ENCODE measurements at regions not wholly inside any gene's neighbourhood (a gene's known extent, or its start where the extent isn't known, plus 50 kb on each side); places are given as distances from the start of the nearest gene placed in this dataset.

DNA sequence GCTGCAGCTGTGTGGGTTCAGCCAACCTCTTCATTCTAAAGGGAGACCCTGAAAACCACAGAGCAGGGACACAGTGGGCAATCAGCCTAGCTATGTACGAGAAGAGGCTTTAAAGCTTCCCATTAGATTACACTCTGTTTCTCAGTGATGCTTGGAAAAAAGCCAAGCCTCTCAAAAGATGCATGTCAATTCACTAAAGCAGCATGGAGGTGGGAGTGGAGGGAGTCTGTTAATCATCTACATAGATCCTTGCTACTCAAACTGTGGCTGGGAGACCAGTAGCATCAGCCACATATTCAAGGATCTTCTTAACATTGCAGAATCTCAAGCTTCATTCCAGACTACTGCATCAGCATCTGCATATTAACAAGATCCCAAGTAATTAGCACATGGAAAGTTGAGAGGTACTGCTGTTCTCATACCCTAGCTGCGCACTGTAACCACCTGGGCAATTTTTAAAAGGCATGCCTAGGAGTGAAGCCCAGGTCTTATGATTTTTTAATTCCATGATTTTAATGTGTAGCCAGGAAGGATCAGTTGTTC lies 305.9 kb downstream of the PMP22 start:
- peak in 1 of 4 donors; percentile 15 for DNase-seq (ENCODE audit: low read depth in 4 of 4, low spot score in 2 of 4)

DNA sequence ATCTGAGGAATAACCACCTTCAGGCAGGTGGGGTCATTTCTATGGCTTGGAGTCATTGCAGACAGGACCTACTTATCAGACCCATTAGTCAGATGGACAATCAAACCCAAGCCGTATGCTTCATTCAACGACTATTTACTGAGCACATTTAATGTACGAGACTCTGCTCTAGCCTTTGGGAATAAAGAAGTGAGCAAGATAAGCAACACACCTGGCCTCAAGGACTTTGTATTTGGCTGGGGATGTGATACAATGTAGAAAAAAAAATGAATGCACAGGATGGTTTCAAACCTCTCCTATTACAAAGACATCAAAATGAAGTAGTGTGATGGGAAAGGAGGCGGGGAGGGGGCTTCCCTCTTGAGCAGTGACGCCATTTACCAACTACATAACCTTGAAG lies 311.7 kb downstream of the PMP22 start:
- no peak for DNase-seq (ENCODE audit: low read depth in 4 of 4, low spot score in 2 of 4)

DNA sequence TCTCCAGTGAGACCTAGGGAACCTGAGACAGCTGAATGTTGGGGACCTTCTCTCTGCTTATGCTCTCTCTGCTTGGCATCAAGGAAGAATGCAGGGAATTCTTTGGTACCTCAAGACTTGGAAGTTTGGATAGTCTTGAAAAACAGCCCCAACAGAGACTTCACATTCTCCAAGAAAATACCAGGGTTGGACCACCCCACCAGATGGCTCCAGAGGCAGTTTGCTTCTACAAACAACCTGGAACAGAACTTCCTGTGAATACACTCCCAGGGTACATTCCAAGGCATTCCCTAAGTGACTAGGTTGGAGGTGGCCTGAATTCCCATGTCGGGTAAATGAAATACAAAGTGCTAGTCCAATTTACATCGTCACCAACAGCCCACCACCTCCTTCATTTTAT lies 314.4 kb downstream of the PMP22 start:
- DNase-seq (ENCODE audit: low read depth in 4 of 4, low spot score in 2 of 4): no peak

DNA sequence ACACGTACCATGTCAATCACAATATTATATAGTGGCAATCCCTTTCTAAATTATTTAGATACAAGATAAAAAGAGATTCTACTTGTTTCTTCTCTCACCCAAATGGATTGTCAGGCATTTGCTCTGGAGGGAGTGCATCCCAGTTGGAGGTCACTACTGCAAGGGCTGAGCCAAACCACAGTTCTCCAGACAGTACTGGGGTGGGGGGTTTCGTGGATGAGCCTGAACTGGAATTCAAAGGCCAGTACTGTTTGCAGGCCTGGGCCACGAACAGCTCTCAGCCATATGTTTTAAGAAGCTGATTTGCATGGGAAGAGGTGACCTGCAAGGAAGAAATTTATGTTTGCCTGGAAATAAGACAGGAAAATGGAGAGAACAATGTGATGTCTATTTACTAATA lies 314.9 kb downstream of the PMP22 start:
- DNase-seq (ENCODE audit: low read depth in 4 of 4, low spot score in 2 of 4): no peak

- DNase-seq (ENCODE audit: low read depth in 4 of 4, low spot score in 2 of 4): no peak
Observed at GRCh38 chr17:14947671-14948070, 317.5 kb downstream of the PMP22 start.

DNA sequence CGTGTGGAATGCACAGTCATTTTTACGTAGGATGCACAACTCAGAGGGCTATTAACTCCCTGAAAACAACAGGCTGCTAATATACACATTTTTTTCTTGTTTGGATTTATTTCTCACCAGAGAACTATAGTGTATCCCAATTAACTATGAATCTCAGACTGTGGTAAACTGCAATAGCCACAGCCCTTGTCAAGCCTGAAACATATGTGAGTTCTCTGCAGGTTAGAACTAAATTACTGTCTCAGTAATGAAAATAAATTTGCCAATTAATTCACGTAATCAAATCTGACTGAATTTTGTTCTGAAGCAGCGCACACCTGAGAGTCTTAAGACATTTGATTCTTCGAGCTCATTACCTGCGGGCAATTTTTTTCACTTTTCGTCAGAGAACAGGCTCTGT lies 318.6 kb downstream of the PMP22 start:
- DNase-seq (ENCODE audit: low read depth in 4 of 4, low spot score in 2 of 4): no peak

GRCh38 chr17:14942526-14943190 lies 322.5 kb downstream of the PMP22 start:
- DNase-seq (ENCODE audit: low read depth in 4 of 4, low spot score in 2 of 4): no peak

GRCh38 chr17:14940938-14941265 lies 324.2 kb downstream of the PMP22 start:
- no peak for DNase-seq (ENCODE audit: low read depth in 4 of 4, low spot score in 2 of 4)

DNA sequence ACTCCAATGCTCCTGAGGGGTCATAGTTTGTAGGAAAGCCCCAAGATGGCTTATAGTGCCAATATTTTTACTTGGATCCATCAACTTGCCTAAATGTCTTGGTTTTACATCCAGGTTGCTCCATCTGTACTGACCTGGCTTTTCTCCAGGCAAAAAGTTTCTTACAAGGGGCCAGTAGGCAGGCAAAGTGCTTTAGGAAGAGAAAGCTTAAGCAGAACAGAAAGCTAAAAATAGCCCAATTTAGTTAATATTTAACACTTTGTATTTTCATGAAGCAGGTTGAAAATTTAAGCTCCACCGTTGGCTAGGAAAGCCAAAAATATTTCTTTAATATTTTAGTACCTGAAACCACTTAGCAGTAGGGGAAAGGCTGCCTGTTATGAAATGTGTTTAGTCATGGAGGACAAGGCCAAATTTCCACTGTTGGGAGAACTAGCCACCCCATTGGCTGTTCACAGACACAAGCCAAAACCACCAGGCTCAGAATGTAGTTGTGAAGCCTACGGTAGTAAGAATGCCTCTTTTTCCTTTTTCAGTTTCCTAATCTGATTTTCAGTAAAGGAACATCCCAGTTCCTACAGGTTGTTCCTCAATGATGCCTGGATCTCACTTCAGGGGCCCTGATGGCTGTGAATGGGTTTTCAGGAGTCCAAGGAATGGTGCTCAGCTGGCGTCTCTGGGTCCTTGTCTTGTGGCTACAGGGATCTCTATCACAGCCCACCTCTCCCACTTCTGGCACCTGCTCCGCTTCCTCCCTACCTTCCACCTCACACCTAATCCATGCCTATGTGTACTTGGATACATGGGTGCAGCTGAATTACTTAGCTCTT lies 324.8 kb downstream of the PMP22 start:
- no peak for DNase-seq (ENCODE audit: low read depth in 4 of 4, low spot score in 2 of 4)

GRCh38 chr17:14935845-14936485 lies 329.2 kb downstream of the PMP22 start:
- DNase-seq (ENCODE audit: low read depth in 4 of 4, low spot score in 2 of 4): no peak

GRCh38 chr17:14935139-14935841 lies 329.8 kb downstream of the PMP22 start:
- DNase-seq (ENCODE audit: low read depth in 4 of 4, low spot score in 2 of 4): no peak

DNA sequence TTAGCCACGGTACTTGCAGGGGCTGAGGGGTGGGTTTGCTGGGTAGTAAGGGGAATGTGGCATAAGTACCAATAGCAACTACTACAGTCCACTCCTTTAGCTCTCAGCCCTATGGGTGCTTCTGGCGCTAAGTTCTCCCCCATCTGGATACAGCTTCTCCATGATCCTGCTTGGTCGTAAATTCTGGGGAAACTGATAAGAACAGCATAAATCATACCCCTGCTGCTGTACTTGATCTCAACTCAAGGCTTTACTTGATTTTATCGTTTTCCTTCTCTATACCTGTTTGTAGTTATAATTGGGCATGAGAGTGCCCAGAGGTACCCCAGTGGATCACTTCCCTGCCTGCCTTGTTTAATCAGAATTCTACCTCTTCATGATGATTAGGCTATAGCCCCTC lies 331.4 kb downstream of the PMP22 start:
- no peak for DNase-seq (ENCODE audit: low read depth in 4 of 4, low spot score in 2 of 4)

- peak in 3 of 4 donors; percentile 26 to 65 (median 59) for DNase-seq (ENCODE audit: low read depth in 4 of 4, low spot score in 2 of 4)
Observed at GRCh38 chr17:14926526-14927122, 338.5 kb downstream of the PMP22 start.

DNA sequence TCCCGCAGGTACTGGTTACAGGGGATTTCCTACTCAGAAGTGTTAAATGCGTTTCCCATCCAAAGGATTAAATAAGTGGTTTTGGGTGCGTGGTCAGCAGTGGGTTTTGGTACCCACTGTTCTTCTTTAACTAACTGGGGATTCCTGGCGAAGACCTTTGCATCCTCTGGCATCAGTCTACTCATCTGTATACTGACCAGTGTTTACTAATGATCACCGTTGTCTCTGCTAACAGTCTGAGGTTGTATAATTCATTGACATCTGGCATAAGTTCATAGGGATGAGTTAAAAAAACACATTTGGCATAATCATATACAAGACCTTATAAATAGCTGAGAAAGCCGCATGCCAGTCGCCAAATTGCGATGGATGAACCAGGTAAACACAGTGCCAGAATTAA lies 339.1 kb downstream of the PMP22 start:
- DNase-seq (ENCODE audit: low read depth in 4 of 4, low spot score in 2 of 4): no peak

DNA sequence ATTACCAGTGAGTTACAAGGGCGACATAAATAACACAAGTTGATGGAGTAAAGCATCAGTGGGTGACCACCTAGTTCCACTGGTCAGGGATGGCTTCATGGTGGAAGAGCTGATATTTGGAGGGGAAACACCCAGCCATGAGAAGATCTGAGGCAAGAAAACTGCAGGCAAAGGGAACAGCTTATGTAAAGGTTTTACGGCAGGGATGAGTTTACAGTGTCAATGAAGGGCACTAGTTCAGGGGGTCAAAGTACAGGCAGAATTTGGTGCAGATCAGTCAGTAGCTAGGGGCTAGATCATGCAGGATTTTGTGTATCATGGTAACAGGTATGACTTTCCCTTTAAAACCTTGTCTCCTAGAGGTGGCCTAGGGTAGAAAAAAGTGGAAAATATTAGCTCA lies 339.6 kb downstream of the PMP22 start:
- DNase-seq (ENCODE audit: low read depth in 4 of 4, low spot score in 2 of 4): no peak

DNA sequence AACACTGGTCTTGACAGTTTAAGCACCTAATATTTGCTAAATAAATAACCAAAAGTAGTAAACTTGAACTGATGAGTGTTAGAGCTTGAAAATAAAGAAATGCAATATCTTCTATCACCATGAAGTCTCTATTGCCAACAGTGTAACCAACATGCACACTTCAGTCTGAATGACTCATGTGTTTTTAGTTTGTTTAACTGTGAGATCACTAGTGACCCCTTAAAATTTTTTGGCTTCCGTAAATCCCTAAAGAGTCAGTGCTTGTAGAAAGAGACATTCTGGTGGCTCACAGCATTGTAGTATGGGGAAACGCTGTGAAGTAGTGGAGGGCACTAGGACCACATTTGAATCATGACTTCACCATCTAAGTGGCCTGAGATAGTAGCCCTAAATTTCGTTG lies 341.1 kb downstream of the PMP22 start:
- no peak for DNase-seq (ENCODE audit: low read depth in 4 of 4, low spot score in 2 of 4)

DNA sequence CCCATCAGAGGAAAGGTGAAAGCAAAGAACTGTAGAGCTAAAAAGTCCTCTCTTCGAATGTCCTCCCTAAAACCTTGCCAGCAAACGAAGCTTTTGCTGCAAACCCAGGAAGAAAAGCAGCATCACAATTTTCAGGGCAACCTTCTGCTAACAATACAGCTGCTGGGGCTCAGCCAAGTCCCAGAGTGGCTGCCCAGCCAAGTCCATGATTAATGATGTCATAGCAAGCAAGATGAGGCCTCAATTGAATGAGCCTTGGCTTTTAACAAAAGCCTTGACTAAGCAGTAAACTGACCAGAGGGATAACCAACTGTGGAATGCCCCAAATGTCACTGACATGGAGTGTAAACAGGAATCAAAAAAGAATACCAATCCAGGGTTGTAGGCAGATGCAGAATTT lies 342.7 kb downstream of the PMP22 start:
- no peak for DNase-seq (ENCODE audit: low read depth in 4 of 4, low spot score in 2 of 4)

DNA sequence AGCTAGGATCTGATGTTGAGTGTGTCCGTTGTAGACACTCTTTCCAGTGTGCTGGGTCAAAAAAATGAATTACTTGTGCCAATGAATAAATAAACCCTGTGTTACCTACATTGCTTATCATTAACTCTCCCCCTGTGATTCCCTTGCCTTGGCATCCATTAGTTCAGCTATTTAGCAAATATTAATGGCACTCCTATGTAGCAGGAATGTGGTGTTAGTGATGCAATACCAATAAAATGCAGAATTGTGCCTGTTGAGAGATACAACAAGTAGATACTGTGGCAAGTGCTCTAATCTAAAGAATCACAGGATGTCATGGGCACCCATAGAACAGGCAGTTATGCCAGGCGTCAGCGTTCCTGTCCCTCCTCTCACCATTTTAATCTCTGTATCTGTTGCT lies 343.2 kb downstream of the PMP22 start:
- DNase-seq (ENCODE audit: low read depth in 4 of 4, low spot score in 2 of 4): no peak

DNA sequence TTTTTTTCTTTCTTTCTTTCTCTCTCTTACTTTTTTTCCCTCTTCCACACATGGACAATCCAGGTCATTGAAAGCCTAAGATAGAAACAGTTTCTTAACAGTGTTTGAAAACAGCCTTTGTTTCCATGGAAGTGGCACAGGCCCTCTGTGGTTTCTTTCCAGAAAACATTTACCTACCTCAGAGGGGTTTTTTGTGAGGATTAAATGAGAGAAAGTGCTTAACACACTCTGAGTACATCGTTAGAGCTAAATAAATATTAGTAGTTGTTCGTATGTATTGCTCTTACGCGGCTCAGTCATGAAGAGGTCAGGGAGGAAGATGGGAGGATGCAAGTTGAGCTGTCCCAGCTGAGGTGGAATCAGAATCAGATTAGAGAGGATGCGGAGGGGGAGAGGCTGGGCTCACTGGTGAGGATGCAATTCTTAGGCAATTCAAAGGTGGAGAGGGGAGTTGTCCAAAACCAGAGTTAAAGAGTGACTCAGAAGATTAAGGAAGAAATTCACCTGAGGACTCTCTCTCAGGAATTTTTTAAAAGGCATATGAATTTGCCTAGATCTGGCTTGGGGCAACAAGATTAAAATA lies 345.4 kb downstream of the PMP22 start:
- peak in 1 of 4 donors; percentile 15 for DNase-seq (ENCODE audit: low read depth in 4 of 4, low spot score in 2 of 4)

DNA sequence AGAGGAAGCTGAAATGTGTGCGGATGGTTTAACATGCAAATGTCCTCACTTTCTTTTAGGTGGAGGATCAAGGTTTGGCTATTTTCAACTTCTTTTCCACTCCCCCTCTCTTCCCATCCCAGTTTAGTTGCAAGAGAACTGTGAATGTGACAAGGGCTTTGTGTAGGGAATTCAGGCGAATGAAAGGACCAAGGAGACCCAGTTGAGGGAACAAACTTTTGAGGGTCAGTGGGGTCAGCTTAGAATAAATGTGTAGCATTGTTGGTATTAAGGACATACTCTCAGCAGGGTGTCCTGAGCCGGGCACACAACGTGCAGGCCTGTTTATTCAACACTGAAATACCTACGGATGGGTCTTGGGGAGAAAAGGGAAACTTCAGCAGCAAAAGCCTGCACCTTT lies 346.0 kb downstream of the PMP22 start:
- no peak for DNase-seq (ENCODE audit: low read depth in 4 of 4, low spot score in 2 of 4)
